HEK293 (cell line): ENCODE measurements at regions not wholly inside any gene's neighbourhood (a gene's known extent, or its start where the extent isn't known, plus 50 kb on each side); places are given as distances from the start of the nearest gene placed in this dataset.

Experiments used
- CTCF ChIA-PET: fragments of 350-600 bp; formaldehyde crosslinking; extraction: SDS; loops from one replicate; lab custom pipeline; 2021; ENCODE audit warnings: antibody characterized with exemption; lab: Yijun Ruan, JAX
- POLR2A ChIA-PET: fragments of 300-600 bp; formaldehyde crosslinking; extraction: SDS; loops from one replicate; lab custom pipeline; 2020; ENCODE audit warnings: antibody characterized with exemption, inconsistent platforms; lab: Yijun Ruan, JAX
- H3K27ac ChIP-seq: fragments of 200-500 bp; sonication (Bioruptor generic); 2 replicates; pipeline ENCODE4 v1.5.1; 2014; ENCODE audit warnings: low read depth, low read length, control low read depth, inconsistent platforms; ENCODE audit errors: extremely low read depth
- H3K36me3 ChIP-seq, 2 experiments: fragments of 200-500 bp in 1 of 2; sonication (Bioruptor generic) in 1 of 2; 1 replicate in 1 of 2; 2 replicates in 1 of 2; pipeline ENCODE4 v1.5.1; 2014 to 2017; ENCODE audit warnings: inconsistent platforms in 2 of 2, low read length in 2 of 2; ENCODE audit not compliant: control insufficient read depth in 2 of 2, insufficient read depth in 1 of 2
- H3K4me1 ChIP-seq: fragments of 200-500 bp; sonication (Bioruptor generic); 2 replicates; pipeline ENCODE4 v1.5.1; 2014; ENCODE audit warnings: mild to moderate bottlenecking, low read length, inconsistent platforms; ENCODE audit not compliant: control insufficient read depth, insufficient read depth
- H3K4me3 ChIP-seq: 2 replicates; pipeline ENCODE4 v1.5.1; 2011; ENCODE audit warnings: low read depth, mild to moderate bottlenecking, control low read depth, low read length, moderate library complexity
- H3K9me3 ChIP-seq: fragments of 200-500 bp; sonication (Bioruptor generic); 2 replicates; pipeline ENCODE4 v1.5.1; 2014; ENCODE audit warnings: low read depth, low read length, inconsistent platforms; ENCODE audit not compliant: control insufficient read depth, insufficient read depth
- GFI1B ChIP-seq: fragments of 450-650 bp; formaldehyde crosslinking; IDR thresholded peaks from 2 replicates; pipeline ENCODE4 v1.5.1; 2016; ENCODE audit warnings: missing biosample characterization, missing genetic modification characterization
- KLF17 ChIP-seq: fragments of 450-650 bp; formaldehyde crosslinking; IDR thresholded peaks from 2 replicates; pipeline ENCODE4 v1.5.1; 2016; ENCODE audit warnings: missing biosample characterization, missing genetic modification characterization
- OSR2 ChIP-seq: fragments of 450-650 bp; formaldehyde crosslinking; IDR thresholded peaks from 2 replicates; pipeline ENCODE4 v1.5.1; 2016; ENCODE audit warnings: missing biosample characterization, missing genetic modification characterization
- PRDM1 ChIP-seq: fragments of 450-650 bp; formaldehyde crosslinking; IDR thresholded peaks from 2 replicates; pipeline ENCODE4; 2016; ENCODE audit warnings: missing biosample characterization, missing genetic modification characterization
- REPIN1 ChIP-seq: fragments of 450-650 bp; formaldehyde crosslinking; IDR thresholded peaks from 2 replicates; pipeline ENCODE4 v1.5.1; 2017; ENCODE audit warnings: missing biosample characterization, missing genetic modification characterization, low read depth
- REST ChIP-seq: fragments of 450-650 bp; formaldehyde crosslinking; IDR thresholded peaks from 2 replicates; pipeline ENCODE4 v1.5.1; 2016; ENCODE audit warnings: missing biosample characterization, missing genetic modification characterization
- SP3 ChIP-seq: fragments of 450-650 bp; formaldehyde crosslinking; IDR thresholded peaks from 2 replicates; pipeline ENCODE4 v1.5.1; 2016; ENCODE audit warnings: missing biosample characterization, missing genetic modification characterization
- TCF7L2 ChIP-seq: IDR thresholded peaks from 2 replicates; pipeline ENCODE4 v1.6.1; 2011; ENCODE audit warnings: low read depth, mild to moderate bottlenecking, inconsistent platforms, low read length, moderate library complexity, borderline replicate concordance
- YY2 ChIP-seq: fragments of 450-650 bp; formaldehyde crosslinking; IDR thresholded peaks from 2 replicates; pipeline ENCODE4 v1.5.1; 2016; ENCODE audit warnings: missing biosample characterization, missing genetic modification characterization
- ZBTB48 ChIP-seq: fragments of 450-650 bp; formaldehyde crosslinking; IDR thresholded peaks from 2 replicates; pipeline ENCODE4 v1.5.1; 2016; ENCODE audit warnings: missing biosample characterization, missing genetic modification characterization
- ZIC2 ChIP-seq: fragments of 450-650 bp; formaldehyde crosslinking; IDR thresholded peaks from 2 replicates; pipeline ENCODE4 v1.5.1; 2016; ENCODE audit warnings: missing biosample characterization, missing genetic modification characterization
- ZNF114 ChIP-seq: fragments of 450-650 bp; formaldehyde crosslinking; IDR thresholded peaks from 2 replicates; pipeline ENCODE4 v1.5.0; 2017; ENCODE audit warnings: missing biosample characterization, missing genetic modification characterization
- ZNF157 ChIP-seq: fragments of 450-650 bp; formaldehyde crosslinking; IDR thresholded peaks from 2 replicates; pipeline ENCODE4 v1.5.1; 2016; ENCODE audit warnings: missing biosample characterization, missing genetic modification characterization
- ZNF16 ChIP-seq: fragments of 450-650 bp; formaldehyde crosslinking; IDR thresholded peaks from 2 replicates; pipeline ENCODE4 v1.5.1; 2016; ENCODE audit warnings: low read depth, missing biosample characterization, missing genetic modification characterization
- ZNF239 ChIP-seq: fragments of 450-650 bp; formaldehyde crosslinking; IDR thresholded peaks from 2 replicates; pipeline ENCODE4 v1.5.1; 2016; ENCODE audit warnings: missing biosample characterization, missing genetic modification characterization
- ZNF354C ChIP-seq: fragments of 450-650 bp; formaldehyde crosslinking; IDR thresholded peaks from 2 replicates; pipeline ENCODE4 v1.5.1; 2016; ENCODE audit warnings: missing biosample characterization, missing genetic modification characterization, low read depth, borderline replicate concordance
- ZNF404 ChIP-seq: fragments of 450-650 bp; formaldehyde crosslinking; IDR thresholded peaks from 2 replicates; pipeline ENCODE4 v1.5.1; 2017; ENCODE audit warnings: missing biosample characterization, missing genetic modification characterization
- ZNF555 ChIP-seq: fragments of 450-650 bp; formaldehyde crosslinking; conservative IDR thresholded peaks from 2 replicates; pipeline ENCODE4 v1.5.1; 2017; ENCODE audit warnings: missing biosample characterization, mild to moderate bottlenecking, missing genetic modification characterization, inconsistent platforms
- ZNF558 ChIP-seq: fragments of 450-650 bp; formaldehyde crosslinking; IDR thresholded peaks from 2 replicates; pipeline ENCODE4 v1.5.1; 2016; ENCODE audit warnings: missing biosample characterization, missing genetic modification characterization
- ZNF596 ChIP-seq: fragments of 450-650 bp; IDR thresholded peaks from 2 replicates; pipeline ENCODE4 v1.5.0; 2018; ENCODE audit warnings: missing biosample characterization, mild to moderate bottlenecking, missing genetic modification characterization, moderate library complexity
- ZNF654 ChIP-seq: fragments of 450-650 bp; formaldehyde crosslinking; IDR thresholded peaks from 2 replicates; pipeline ENCODE4 v1.5.1; 2016; ENCODE audit warnings: low read depth, missing biosample characterization, missing genetic modification characterization
- ZNF701 ChIP-seq: fragments of 450-650 bp; formaldehyde crosslinking; IDR thresholded peaks from 2 replicates; pipeline ENCODE4 v1.5.1; 2016; ENCODE audit warnings: missing biosample characterization, missing genetic modification characterization
- ZNF776 ChIP-seq: fragments of 450-650 bp; formaldehyde crosslinking; IDR thresholded peaks from 2 replicates; pipeline ENCODE4 v1.5.0; 2017; ENCODE audit warnings: missing biosample characterization, missing genetic modification characterization, borderline replicate concordance
- ZSCAN23 ChIP-seq: fragments of 450-650 bp; formaldehyde crosslinking; IDR thresholded peaks from 2 replicates; pipeline ENCODE4 v1.5.1; 2016; ENCODE audit warnings: missing biosample characterization, missing genetic modification characterization
- ZSCAN30 ChIP-seq: fragments of 450-650 bp; IDR thresholded peaks from 2 replicates; pipeline ENCODE4 v1.5.1; 2018; ENCODE audit warnings: missing biosample characterization, mild to moderate bottlenecking, missing genetic modification characterization, moderate library complexity
- TF ChIP-seq, protein P1 (sequence below): fragments of 450-650 bp; formaldehyde crosslinking; IDR thresholded peaks from 2 replicates; pipeline ENCODE4 v1.5.1; 2016; ENCODE audit warnings: missing biosample characterization, missing genetic modification characterization
- TF ChIP-seq, protein P2 (sequence below): fragments of 450-650 bp; formaldehyde crosslinking; IDR thresholded peaks from 2 replicates; pipeline ENCODE4 v1.5.1; 2016; ENCODE audit warnings: missing biosample characterization, missing genetic modification characterization

GRCh38 chr2:129330504-129330903 is 649.0 kb upstream of the RAB6C start:
- Histone ChIP-seq H3K36me3 (no peaks in the 10 kb centered on the region), H3K27ac (no peak overlapping the region), H3K4me3 (no peak overlapping the region), H3K9me3 (no peaks in the 10 kb centered on the region), H3K4me1 (no peaks in the 10 kb centered on the region)
- ChIA-PET POLR2A (no interaction called here), CTCF (interaction anchor here (0.7 kb wide), 1 partner anchor 161 kb away, joined by 3 read pairs; no protein-coding TSS in a partner anchor)
- TF ChIP-seq ZNF558 (no peak), ZNF404 (tag by site-specific recombination) (no peak), TCF7L2 (no peak), KLF17 (no peak), SP3 (tag by site-specific recombination) (no peak), ZIC2 (tag by site-specific recombination) (no peak), ZNF239 (tag by site-specific recombination) (no peak), ZNF157 (tag by site-specific recombination) (no peak)
- TF ChIP-seq, protein P1, sequence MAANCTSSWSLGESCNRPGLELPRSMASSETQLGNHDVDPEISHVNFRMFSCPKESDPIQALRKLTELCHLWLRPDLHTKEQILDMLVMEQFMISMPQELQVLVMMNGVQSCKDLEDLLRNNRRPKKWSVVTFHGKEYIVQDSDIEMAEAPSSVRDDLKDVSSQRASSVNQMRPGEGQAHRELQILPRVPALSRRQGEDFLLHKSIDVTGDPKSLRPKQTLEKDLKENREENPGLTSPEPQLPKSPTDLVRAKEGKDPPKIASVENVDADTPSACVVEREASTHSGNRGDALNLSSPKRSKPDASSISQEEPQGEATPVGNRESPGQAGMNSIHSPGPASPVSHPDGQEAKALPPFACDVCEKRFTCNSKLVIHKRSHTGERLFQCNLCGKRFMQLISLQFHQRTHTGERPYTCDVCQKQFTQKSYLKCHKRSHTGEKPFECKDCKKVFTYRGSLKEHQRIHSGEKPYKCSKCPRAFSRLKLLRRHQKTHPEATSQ: no peak
- TF ChIP-seq, protein P2, sequence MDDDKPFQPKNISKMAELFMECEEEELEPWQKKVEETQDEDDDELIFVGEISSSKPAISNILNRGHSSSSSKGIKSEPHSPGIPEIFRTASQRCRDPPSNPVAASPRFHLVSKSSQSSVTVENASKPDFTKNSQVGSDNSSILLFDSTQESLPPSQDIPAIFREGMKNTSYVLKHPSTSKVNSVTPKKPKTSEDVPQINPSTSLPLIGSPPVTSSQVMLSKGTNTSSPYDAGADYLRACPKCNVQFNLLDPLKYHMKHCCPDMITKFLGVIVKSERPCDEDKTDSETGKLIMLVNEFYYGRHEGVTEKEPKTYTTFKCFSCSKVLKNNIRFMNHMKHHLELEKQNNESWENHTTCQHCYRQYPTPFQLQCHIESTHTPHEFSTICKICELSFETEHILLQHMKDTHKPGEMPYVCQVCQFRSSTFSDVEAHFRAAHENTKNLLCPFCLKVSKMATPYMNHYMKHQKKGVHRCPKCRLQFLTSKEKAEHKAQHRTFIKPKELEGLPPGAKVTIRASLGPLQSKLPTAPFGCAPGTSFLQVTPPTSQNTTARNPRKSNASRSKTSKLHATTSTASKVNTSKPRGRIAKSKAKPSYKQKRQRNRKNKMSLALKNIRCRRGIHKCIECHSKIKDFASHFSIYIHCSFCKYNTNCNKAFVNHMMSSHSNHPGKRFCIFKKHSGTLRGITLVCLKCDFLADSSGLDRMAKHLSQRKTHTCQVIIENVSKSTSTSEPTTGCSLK (tag by site-specific recombination): no peak

DNA sequence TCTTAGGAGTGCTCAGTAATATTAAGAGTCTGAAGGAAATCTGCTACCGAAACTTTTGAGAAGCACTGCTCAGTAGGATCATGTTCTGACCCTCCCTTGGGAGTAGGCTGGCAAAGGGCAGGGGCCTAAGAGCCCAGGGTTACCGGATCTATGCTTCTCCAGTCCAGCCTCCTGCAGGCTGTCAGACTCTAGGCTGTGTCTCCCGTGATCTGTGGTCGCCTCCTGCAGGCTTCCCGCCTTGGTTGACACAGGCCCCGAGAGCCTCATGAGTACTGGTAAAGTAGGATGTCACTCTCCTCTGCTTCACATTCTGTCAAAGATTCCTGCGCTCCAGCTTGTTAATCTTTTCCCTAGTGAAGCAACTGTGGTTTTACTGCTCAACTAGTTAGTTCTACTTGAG is 647.8 kb upstream of the RAB6C start:
- TF ChIP-seq ZNF555 (tag by site-specific recombination): no peak
- no peak for TF ChIP-seq REST (tag by site-specific recombination)
- TF ChIP-seq PRDM1: no peak
- TF ChIP-seq ZBTB48: no peak
- no peak for TF ChIP-seq ZNF596 (tag by site-specific recombination)
- POLR2A ChIA-PET: no interaction called here
- Histone ChIP-seq H3K36me3 (no peaks in the 10 kb centered on the region), H3K4me1 (no peaks in the 10 kb centered on the region), H3K27ac (no peak overlapping the region), H3K4me3 (no peak overlapping the region), H3K9me3 (no peaks in the 10 kb centered on the region)
- CTCF ChIA-PET: no interaction called here

- ChIA-PET POLR2A (no interaction called here), CTCF (no interaction called here)
- H3K4me1 ChIP-seq: no peaks in the 10 kb centered on the region
- no peaks in the 10 kb centered on the region for H3K36me3 ChIP-seq
- H3K9me3 ChIP-seq: no peaks in the 10 kb centered on the region
- H3K4me3 ChIP-seq: no peak overlapping the region
- H3K27ac ChIP-seq: no peak overlapping the region
- TF ChIP-seq YY2 (tag by site-specific recombination) (no peak), ZNF114 (tag by site-specific recombination) (no peak), ZNF354C (no peak), ZSCAN30 (tag by site-specific recombination) (no peak), GFI1B (tag by site-specific recombination) (no peak), OSR2 (tag by site-specific recombination) (no peak), ZNF16 (tag by site-specific recombination) (no peak), ZNF776 (tag by site-specific recombination) (no peak), ZSCAN23 (no peak), ZNF596 (tag by site-specific recombination) (no peak), ZNF654 (no peak), REPIN1 (tag by site-specific recombination) (no peak), ZNF701 (tag by site-specific recombination) (no peak)
Measured at GRCh38 chr2:129334128-129334527, 645.3 kb upstream of the RAB6C start.
